SU-DHL-6 (cell line): ENCODE measurements at regions not wholly inside any gene's neighbourhood (a gene's known extent, or its start where the extent isn't known, plus 50 kb on each side); places are given as distances from the start of the nearest gene placed in this dataset.
A peak's percentile ranks its signal among the peaks of the same experiment; 100 is the strongest.

Experiments
- H2AFZ ChIP-seq: fragments of 200-600 bp; sonication (generic); 2 replicates; pipeline ENCODE4 v1.6.1; 2014; ENCODE audit warnings: low read depth, mild to moderate bottlenecking, moderate library complexity, mixed read lengths, antibody characterized with exemption, low read length; ENCODE audit not compliant: severe bottlenecking
- H3F3A ChIP-seq: fragments of 200-600 bp; shearing (Covaris generic); 2 replicates; pipeline ENCODE4 v1.6.0; 2016; ENCODE audit warnings: antibody characterized with exemption, mild to moderate bottlenecking; ENCODE audit not compliant: insufficient read depth
- H3K27ac ChIP-seq: fragments of 200-600 bp; sonication (generic); 2 replicates; pipeline ENCODE4 v1.5.1; 2016; ENCODE audit warnings: low read depth, mild to moderate bottlenecking, low read length, moderate library complexity, mixed read lengths
- H3K27me3 ChIP-seq: fragments of 200-600 bp; sonication (generic), shearing (Covaris generic); 2 replicates; pipeline ENCODE4 v1.6.0; 2014; ENCODE audit warnings: mild to moderate bottlenecking, low read length
- H3K36me3 ChIP-seq: fragments of 200-600 bp; sonication (generic); 2 replicates; pipeline ENCODE4 v1.6.1; 2014; ENCODE audit warnings: mild to moderate bottlenecking, low read length, mixed read lengths
- H3K4me2 ChIP-seq: fragments of 300-600, 200-600 bp; shearing (Covaris generic), sonication (generic); 2 replicates; pipeline ENCODE4 v1.6.0; 2014; ENCODE audit warnings: low read length, low read depth, mild to moderate bottlenecking; ENCODE audit not compliant: poor library complexity, severe bottlenecking
- H3K4me3 ChIP-seq: fragments of 200-600 bp; sonication (generic); 2 replicates; pipeline ENCODE4 v1.5.1; 2014; ENCODE audit warnings: antibody characterized with exemption, low read length, mild to moderate bottlenecking, mixed read lengths; ENCODE audit not compliant: insufficient read depth, poor library complexity, severe bottlenecking
- H3K79me2 ChIP-seq: fragments of 200-600 bp; sonication (generic); 2 replicates; pipeline ENCODE4 v1.6.1; 2014; ENCODE audit warnings: mild to moderate bottlenecking, low read length, moderate library complexity; ENCODE audit not compliant: insufficient read depth
- H3K9ac ChIP-seq: fragments of 200-600 bp; sonication (generic); 2 replicates; pipeline ENCODE4 v1.7.0; 2014; ENCODE audit warnings: mild to moderate bottlenecking, low read length
- H3K9me2 ChIP-seq: fragments of 200-600 bp; sonication (generic); replicated peaks from 2 replicates; pipeline ENCODE4 v1.6.1; 2014; ENCODE audit warnings: low read length; ENCODE audit not compliant: insufficient read depth
- H3K9me3 ChIP-seq: fragments of 200-600 bp; sonication (generic); 2 replicates; pipeline ENCODE4 v1.6.1; 2014; ENCODE audit warnings: low read length, mixed read lengths; ENCODE audit not compliant: insufficient read depth
- H4K20me1 ChIP-seq: fragments of 200-600 bp; sonication (generic); 2 replicates; pipeline ENCODE4 v1.6.1; 2014; ENCODE audit warnings: low read depth, mild to moderate bottlenecking, antibody characterized with exemption, low read length, moderate library complexity, mixed read lengths
- EZH2phosphoT487 ChIP-seq: fragments of 200-600 bp; sonication (generic), shearing (Covaris generic); conservative IDR thresholded peaks from 2 replicates; pipeline ENCODE4 v1.6.1; 2018; ENCODE audit warnings: mild to moderate bottlenecking, antibody characterized with exemption, low read length, moderate library complexity, mixed read lengths
- TF ChIP-seq, protein P1 (sequence below): fragments of 200-600 bp; sonication (generic); IDR thresholded peaks from one replicate; pipeline ENCODE4 v1.5.1; 2017; ENCODE audit warnings: antibody characterized with exemption, mild to moderate bottlenecking, low read length, moderate library complexity; ENCODE audit not compliant: insufficient read depth, poor library complexity, severe bottlenecking

DNA sequence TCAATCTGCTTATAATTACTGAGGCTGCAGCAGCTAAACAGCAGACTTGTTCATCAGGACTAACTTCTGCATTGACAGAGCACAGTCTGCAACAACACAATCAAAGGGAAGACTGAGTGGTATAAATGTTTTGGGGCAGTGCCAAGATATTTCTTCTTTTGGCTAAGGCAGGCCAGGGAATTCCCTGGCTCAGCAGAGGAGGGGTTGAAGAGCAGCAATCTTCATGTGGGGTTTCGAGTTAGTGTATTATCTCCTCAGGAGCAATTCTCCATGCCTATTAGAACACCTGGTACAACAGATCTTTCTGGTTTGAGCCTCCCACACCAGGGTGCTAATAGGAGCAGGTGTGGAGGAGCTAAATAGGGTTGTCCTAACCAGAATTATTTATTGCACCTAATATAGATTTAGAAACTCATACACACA lies 103.0 kb upstream of the STK17B start:
- Histone ChIP-seq H3K4me2 (peak overlapping the region; percentile 95), H3K9me2 (no peaks in the 10 kb centered on the region), H3F3A (peaks cover 61% of the 10 kb centered on the region), H3K27me3 (no peaks in the 10 kb centered on the region), H3K36me3 (no peaks in the 10 kb centered on the region), H3K4me3 (no peak overlapping the region), H3K79me2 (no peaks in the 10 kb centered on the region), H3K27ac (peak overlapping the region; percentile 99), H3K9ac (peak overlapping the region; percentile 56), H3K9me3 (no peaks in the 10 kb centered on the region), H2AFZ (no peak overlapping the region), H4K20me1 (no peaks in the 10 kb centered on the region)
- TF ChIP-seq, protein P1, sequence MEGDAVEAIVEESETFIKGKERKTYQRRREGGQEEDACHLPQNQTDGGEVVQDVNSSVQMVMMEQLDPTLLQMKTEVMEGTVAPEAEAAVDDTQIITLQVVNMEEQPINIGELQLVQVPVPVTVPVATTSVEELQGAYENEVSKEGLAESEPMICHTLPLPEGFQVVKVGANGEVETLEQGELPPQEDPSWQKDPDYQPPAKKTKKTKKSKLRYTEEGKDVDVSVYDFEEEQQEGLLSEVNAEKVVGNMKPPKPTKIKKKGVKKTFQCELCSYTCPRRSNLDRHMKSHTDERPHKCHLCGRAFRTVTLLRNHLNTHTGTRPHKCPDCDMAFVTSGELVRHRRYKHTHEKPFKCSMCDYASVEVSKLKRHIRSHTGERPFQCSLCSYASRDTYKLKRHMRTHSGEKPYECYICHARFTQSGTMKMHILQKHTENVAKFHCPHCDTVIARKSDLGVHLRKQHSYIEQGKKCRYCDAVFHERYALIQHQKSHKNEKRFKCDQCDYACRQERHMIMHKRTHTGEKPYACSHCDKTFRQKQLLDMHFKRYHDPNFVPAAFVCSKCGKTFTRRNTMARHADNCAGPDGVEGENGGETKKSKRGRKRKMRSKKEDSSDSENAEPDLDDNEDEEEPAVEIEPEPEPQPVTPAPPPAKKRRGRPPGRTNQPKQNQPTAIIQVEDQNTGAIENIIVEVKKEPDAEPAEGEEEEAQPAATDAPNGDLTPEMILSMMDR: no peak
- no peak for TF ChIP-seq EZH2phosphoT487

DNA sequence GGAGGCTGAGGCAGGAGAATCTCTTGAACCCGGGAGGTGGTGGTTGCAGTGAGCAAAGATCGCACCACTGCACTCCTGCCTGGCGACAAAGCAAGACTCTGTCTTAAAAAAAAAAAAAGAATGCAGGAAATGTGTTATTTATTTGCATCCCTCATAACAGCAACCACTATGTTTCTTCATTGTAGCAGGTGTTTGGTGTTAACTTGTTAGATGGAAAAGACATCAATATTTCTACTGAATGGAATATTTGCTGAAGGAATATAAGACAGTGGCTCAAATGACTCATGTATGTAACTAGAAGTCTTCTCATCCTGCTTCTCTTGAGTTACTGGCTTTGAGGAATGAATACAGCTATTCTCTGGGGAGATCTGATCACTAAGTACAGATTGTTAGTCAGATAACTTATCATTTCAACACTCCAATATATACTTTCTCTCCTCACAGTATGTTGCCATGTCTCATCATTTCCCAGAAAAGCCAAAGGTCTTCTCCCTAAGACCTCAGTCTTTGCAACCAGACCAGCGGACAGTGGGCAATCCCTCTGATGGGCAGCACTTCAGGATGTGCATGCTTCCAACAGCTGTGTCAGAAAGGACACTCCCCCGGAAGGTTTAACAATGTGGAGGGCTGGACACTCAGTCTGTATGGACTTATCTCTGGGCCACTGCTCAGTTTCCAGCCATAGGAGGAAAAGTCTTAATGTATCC lies 104.4 kb upstream of the STK17B start:
- peak overlapping the region; percentile 99 for H3K27ac ChIP-seq
- H2AFZ ChIP-seq: no peak overlapping the region

DNA sequence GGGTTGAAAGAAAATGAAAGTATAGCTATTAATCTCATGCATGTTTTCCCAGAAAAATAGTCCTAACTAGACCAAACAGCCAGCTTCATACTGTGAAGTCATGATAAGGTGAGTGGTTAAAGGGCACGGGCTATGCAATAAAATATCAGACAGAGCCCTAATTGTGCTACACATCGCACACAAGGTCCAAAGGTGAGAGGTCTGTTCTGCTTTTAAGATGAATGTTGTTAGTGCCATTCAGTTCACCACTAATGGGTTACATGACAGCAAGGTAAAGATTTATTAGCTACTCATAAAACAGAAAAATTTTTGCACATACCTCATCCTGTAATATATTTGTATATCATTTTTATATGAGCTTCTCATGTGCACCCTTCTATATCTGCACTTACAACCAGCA lies 105.0 kb upstream of the STK17B start:
- Histone ChIP-seq H3K9me2 (no peaks in the 10 kb centered on the region), H2AFZ (no peak overlapping the region), H3K9ac (peak overlapping the region; percentile 56), H3F3A (peaks cover 53% of the 10 kb centered on the region), H3K4me3 (peak overlapping the region; percentile 8), H3K36me3 (no peaks in the 10 kb centered on the region), H3K79me2 (no peaks in the 10 kb centered on the region), H3K27me3 (no peaks in the 10 kb centered on the region), H4K20me1 (no peaks in the 10 kb centered on the region), H3K27ac (peak overlapping the region; percentile 99), H3K4me2 (peak overlapping the region; percentile 95), H3K9me3 (no peaks in the 10 kb centered on the region)
- TF ChIP-seq EZH2phosphoT487: no peak
- TF ChIP-seq, protein P1: no peak

More for the DNA sequence above, 104.4 kb upstream of the STK17B start:
- peak overlapping the region; percentile 95 for H3K4me2 ChIP-seq
- H3K79me2 ChIP-seq: no peaks in the 10 kb centered on the region
- H3K9ac ChIP-seq: peak overlapping the region; percentile 56
- H3K4me3 ChIP-seq: peak overlapping the region; percentile 37
- no peaks in the 10 kb centered on the region for H3K27me3 ChIP-seq
- no peaks in the 10 kb centered on the region for H3K9me3 ChIP-seq
- H4K20me1 ChIP-seq: no peaks in the 10 kb centered on the region
- H3K36me3 ChIP-seq: no peaks in the 10 kb centered on the region
- H3K9me2 ChIP-seq: no peaks in the 10 kb centered on the region
- H3F3A ChIP-seq: peaks cover 53% of the 10 kb centered on the region
- TF ChIP-seq EZH2phosphoT487: no peak
- TF ChIP-seq, protein P1: no peak
